SH-SY5Y (cell line): ENCODE measurements at regions not wholly inside any gene's neighbourhood (a gene's known extent, or its start where the extent isn't known, plus 50 kb on each side); places are given as distances from the start of the nearest gene placed in this dataset.

ENCODE experiments used
- GATA2 ChIP-seq: IDR thresholded peaks from 2 replicates; pipeline ENCODE4 v1.6.1; 2011; ENCODE audit warnings: mild to moderate bottlenecking, low read depth, low read length
- GATA3 ChIP-seq: IDR thresholded peaks from 2 replicates; pipeline ENCODE4 v1.6.1; 2011; ENCODE audit warnings: low read depth, mild to moderate bottlenecking, low read length, moderate library complexity

DNA sequence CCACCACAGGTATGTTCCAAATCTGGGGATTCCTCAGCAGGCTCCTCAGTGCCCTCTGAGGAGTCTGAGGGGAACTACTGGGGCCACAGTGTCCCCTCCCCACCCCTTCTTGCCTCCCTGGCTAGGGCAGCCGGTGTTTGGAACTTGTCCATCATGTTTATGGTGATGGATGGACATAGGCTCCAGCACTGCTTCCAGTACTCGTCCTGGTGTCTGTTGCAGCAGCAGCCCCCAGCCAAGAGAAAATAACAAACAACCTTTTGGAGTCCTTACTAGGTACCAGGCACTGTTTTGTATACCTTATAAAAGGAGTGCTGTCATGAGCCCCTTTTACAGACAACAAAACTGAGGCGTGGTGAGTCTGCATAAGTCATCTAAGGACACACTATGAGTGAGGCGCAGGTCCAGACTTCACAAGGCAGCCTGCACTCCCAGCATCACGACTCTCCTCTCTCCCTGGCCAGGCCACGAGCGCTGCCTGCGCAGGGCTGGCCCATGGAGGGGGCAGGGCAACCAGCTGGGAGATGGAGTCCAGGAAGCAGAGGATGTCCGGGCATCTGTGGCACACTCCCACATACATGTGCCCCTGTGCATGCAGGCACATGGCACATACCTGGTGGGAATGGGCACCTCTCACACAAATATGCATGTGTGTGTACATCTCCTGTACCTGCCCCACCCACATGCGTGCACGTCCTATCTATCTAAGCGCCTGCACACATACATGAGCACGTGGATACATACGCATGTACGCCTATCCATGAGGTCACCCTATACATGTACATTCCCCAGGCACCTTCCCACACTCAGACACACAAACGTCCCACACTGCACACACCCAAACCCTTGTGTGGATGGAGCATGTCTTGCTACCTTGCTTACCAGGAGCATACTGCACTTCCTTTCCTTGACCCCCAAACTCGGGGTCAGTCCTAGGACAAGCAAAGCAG is 152.7 kb downstream of the VEGFA start:
- no peak for TF ChIP-seq GATA2
- TF ChIP-seq GATA3: no peak

- TF ChIP-seq GATA2 (no peak), GATA3 (no peak)
These were observed 151.8 kb downstream of the VEGFA start for GRCh38 chr6:43921548-43922425.

- no peak for TF ChIP-seq GATA3
- no peak for TF ChIP-seq GATA2
These were observed 151.0 kb downstream of the VEGFA start for GRCh38 chr6:43921039-43921438.

DNA sequence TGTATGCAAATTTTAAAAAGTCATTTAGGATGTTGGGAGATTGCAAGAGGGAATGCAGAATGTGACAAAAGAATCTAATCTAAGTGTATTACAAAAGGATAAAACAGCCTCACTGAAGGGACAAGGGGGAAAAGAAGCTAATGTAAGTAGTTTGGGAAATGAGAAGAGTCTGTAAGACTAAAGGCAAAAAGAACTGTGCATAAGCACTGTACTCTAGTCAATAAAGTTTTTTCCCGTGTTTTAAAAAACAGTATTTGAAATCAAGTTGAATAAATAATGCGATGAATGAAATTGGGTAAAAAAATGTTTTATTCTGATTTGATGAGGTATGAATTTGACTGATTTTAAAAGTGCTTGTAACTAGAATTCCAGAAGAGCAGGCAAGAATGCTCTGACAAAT is 149.8 kb downstream of the VEGFA start:
- TF ChIP-seq GATA2: no peak
- TF ChIP-seq GATA3: no peak

- no peak for TF ChIP-seq GATA3
- no peak for TF ChIP-seq GATA2
These were observed 147.9 kb downstream of the VEGFA start for GRCh38 chr6:43917878-43918382.

GRCh38 chr6:43916924-43917877 is 147.2 kb downstream of the VEGFA start:
- no peak for TF ChIP-seq GATA3
- TF ChIP-seq GATA2: no peak

DNA sequence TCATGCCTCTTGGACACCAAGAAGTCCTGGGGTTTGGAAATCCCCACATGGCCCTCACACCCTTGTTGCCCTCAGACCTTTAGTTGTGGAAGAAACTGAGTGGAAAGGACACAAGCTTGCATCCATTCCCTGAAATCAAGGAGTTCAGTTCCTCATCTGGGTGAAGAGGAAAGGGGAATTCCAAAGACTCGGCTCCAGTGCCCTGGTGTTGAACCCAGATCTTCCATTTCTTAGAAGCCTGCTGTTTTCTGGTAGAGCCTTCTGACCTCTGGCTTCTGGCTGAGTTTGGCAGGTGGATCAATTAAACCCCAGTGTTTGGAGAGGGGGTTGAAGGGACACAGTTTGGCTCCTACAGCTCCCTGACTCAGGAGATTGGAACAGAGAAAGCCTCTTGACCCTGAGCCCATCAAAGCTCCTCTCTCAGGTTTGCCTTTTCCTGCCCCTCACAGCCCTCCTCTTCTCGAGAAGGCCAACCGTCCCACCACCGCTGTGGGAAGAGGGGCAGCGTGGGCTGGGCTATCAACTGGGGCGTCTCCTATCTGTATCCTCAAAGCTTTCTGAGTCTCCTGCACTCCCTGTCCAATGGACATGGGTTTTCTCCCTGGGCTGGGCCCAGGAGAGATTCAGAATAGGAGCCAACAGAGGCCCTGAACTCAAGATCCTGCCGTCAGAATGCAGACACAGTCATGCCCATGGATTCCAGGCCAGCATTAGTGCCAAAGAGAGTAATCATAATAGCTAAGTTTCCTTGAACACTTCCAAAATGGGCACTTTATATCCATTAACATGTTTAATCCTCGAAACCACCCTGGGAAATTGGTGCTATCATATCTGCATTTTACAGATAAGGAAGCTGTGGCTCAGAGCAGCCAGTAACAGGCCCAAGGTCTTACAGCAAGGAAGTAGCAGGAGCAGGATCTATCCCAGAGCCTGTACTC is 146.2 kb downstream of the VEGFA start:
- TF ChIP-seq GATA2: no peak
- TF ChIP-seq GATA3: no peak

DNA sequence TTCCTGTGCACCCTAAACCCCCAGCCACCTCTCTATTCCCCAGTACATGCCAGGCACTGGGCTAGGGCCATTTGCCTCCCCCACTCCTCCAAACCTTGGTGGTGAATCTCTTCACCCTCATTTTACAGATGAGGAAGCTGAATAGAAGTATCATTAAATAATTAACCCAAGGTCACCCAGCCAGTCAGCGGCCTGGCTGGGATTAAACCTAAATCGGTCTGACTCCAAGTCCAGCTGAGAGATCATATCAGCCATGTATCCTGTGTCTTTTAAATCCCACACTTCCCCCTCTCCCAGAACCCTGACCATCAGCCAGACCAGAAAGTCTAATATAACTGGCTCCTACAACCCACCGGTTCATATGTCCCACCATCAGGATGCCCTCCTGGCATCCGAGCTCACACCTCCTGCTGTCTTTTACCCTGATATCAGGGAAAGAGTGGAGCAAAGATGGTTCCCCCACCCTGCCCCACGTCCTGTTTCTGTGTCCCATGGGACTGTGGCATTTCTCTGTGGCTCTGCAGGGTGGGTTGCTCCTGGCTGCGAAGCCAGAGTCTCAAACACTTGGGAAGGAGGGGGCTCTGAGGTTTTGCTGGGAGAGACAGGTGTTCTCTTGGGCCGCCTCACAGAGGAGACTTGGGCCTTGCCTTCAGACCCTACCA is 145.3 kb downstream of the VEGFA start:
- TF ChIP-seq GATA3: no peak
- TF ChIP-seq GATA2: peak; percentile 74

DNA sequence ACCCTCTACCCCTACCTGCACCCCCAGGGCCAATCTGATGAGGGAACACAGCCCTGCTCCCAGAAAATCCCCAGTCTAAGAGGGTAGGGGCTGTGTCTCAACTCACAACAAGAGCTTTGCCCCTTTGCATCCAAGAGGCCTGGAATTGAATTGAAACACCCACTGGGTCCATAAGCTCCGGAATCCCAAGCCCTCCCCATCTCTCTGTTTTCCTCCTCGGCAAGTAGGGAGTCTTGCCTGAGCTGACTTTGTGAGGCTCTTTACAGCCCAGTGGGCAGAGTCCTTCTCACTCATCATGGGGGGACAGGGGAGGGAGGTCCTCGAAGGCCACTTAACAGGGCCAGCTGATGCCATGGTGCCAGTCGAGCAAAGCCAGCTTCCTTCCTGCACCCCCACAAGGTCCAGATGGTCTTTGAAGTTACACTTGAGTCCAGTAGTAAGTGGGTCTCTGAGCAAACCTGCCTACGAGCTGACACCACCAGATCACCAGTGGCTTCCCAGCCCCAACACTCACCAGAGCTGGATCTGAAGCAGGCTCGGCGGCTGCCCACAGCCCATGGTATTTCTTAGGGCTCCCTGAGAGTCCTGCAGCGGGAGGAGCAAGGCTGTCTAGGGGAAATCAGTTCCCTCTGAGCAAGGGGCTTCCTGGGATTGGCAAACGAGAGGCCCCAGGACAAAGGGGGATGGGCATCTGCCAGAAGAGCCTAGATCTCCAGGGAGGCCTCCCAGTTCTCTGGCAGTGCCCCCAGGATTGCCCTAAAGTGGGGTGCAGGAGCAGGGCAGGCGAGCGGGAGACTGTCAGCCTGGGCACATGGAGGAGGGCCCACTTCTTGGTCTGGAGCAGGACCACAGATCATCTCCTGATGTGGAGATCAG is 144.5 kb downstream of the VEGFA start:
- TF ChIP-seq GATA3: no peak
- TF ChIP-seq GATA2: no peak

- TF ChIP-seq GATA2 (no peak), GATA3 (no peak)
These were observed 143.6 kb downstream of the VEGFA start for GRCh38 chr6:43913375-43914271.
